Endodermal cell (in vitro differentiated cells): ENCODE measurements at regions not wholly inside any gene's neighbourhood (a gene's known extent, or its start where the extent isn't known, plus 50 kb on each side); places are given as distances from the start of the nearest gene placed in this dataset.

Experiments used
- DNase-seq: peaks from one replicate; pipeline ENCODE4 v3.0.0-alpha.2; 2017
- H3K27ac ChIP-seq: 2 replicates; pipeline ENCODE4 v1.5.1; 2013; ENCODE audit warnings: mild to moderate bottlenecking, low read depth, low read length, moderate library complexity
- H3K27me3 ChIP-seq: 2 replicates; pipeline ENCODE4 v1.6.1; 2013; ENCODE audit warnings: mild to moderate bottlenecking, low read length, moderate library complexity; ENCODE audit not compliant: insufficient read depth, control insufficient read depth, poor library complexity, severe bottlenecking
- H3K36me3 ChIP-seq: 2 replicates; pipeline ENCODE4 v1.7.0; 2013; ENCODE audit warnings: mild to moderate bottlenecking, low read length, moderate library complexity; ENCODE audit not compliant: control insufficient read depth, insufficient read depth
- H3K4me1 ChIP-seq: one replicate; pipeline ENCODE4 v1.7.0; 2013; ENCODE audit warnings: low read length; ENCODE audit not compliant: control insufficient read depth, insufficient read depth
- H3K4me3 ChIP-seq: 2 replicates; pipeline ENCODE4 v1.5.1; 2013; ENCODE audit warnings: mild to moderate bottlenecking, low read length, moderate library complexity
- H3K9ac ChIP-seq: 2 replicates; pipeline ENCODE4 v1.6.1; 2013; ENCODE audit warnings: mild to moderate bottlenecking, low read length, moderate library complexity; ENCODE audit not compliant: poor library complexity, severe bottlenecking; ENCODE audit errors: extremely low read depth
- H3K9me3 ChIP-seq: 2 replicates; pipeline ENCODE4 v1.6.1; 2013; ENCODE audit warnings: mild to moderate bottlenecking, low read length, moderate library complexity; ENCODE audit not compliant: control insufficient read depth
- H3K27ac Mint-ChIP-seq: 2 replicates; pipeline ENCODE4 v1.8.0; 2020; ENCODE audit warnings: mixed read lengths
- H3K27me3 Mint-ChIP-seq: 2 replicates; pipeline ENCODE4 v1.8.0; 2021; ENCODE audit warnings: mild to moderate bottlenecking, mixed read lengths; ENCODE audit not compliant: insufficient read depth
- H3K36me3 Mint-ChIP-seq: 2 replicates; pipeline ENCODE4 v1.8.0; 2020; ENCODE audit warnings: low read depth, mixed read lengths
- H3K4me1 Mint-ChIP-seq: 2 replicates; pipeline ENCODE4 v1.8.0; 2020; ENCODE audit warnings: mixed read lengths
- H3K4me3 Mint-ChIP-seq: 2 replicates; pipeline ENCODE4 v1.8.0; 2020; ENCODE audit warnings: mild to moderate bottlenecking, moderate library complexity, mixed read lengths
- H3K9me3 Mint-ChIP-seq: 2 replicates; pipeline ENCODE4 v1.8.0; 2020; ENCODE audit warnings: mild to moderate bottlenecking, mixed read lengths
- CTCF ChIP-seq: fragments of 200-600 bp; sonication (generic); conservative IDR thresholded peaks from 2 replicates; pipeline ENCODE4 v1.5.0; 2021; ENCODE audit warnings: antibody characterized with exemption, mild to moderate bottlenecking
- WGBS, 2 experiments: methylation state at CpG; one replicate each; pipeline versions ENCODE4 v1.1.5 to v1.1.7; 2013; ENCODE audit warnings: missing lambda C conversion rate in 2 of 2, mixed read lengths in 1 of 2; ENCODE audit not compliant: insufficient coverage in 1 of 2, insufficient read length in 1 of 2; 5-methylcytosine and 5-hydroxymethylcytosine counted together

DNA sequence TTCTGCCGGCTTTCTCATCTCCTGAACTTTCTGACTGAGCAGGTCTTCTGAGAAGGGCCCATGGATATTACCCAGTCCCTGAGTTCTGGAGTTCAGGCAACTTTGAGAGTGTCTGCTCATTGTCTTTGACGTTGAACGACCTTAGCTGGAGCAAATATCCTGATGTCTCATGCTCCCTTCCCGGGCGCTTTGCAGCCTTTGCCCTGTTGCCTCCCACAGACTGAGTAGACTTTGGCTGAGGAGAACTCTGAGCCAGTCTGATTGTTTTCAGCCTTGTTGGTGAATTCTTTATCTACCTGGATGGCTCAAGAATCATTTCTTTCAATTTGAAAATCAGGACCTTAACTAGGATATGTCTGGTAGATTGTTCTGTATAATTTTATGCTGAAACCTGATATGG, 353.7 kb downstream of the GLRX3 start:
- TF ChIP-seq CTCF, result no peak
- Histone ChIP-seq H3K4me3 (no peak overlapping the region), H3K9ac (no peak overlapping the region), H3K9me3 (no peaks in the 10 kb centered on the region), H3K4me1 (no peaks in the 10 kb centered on the region), H3K36me3 (no peaks in the 10 kb centered on the region), H3K27ac (no peak overlapping the region), H3K27me3 (no peaks in the 10 kb centered on the region)
- WGBS, 2 experiments, result 88 to 89% methylated on average over 5 of the region's 5 CpGs
- H3K4me3 Mint-ChIP-seq, result no peak overlapping the region
- DNase-seq, result no peak
- H3K36me3 Mint-ChIP-seq, result no peaks in the 10 kb centered on the region
- no peak overlapping the region for H3K27ac Mint-ChIP-seq
- H3K9me3 Mint-ChIP-seq, result no peaks in the 10 kb centered on the region
- peaks cover 14% of the 10 kb centered on the region for H3K4me1 Mint-ChIP-seq
- no peaks in the 10 kb centered on the region for H3K27me3 Mint-ChIP-seq

- Histone ChIP-seq H3K4me3 (no peak overlapping the region), H3K9me3 (no peaks in the 10 kb centered on the region), H3K27me3 (no peaks in the 10 kb centered on the region), H3K4me1 (no peaks in the 10 kb centered on the region), H3K36me3 (no peaks in the 10 kb centered on the region), H3K27ac (no peak overlapping the region), H3K9ac (no peak overlapping the region)
- no peaks in the 10 kb centered on the region for H3K36me3 Mint-ChIP-seq
- no peak overlapping the region for H3K27ac Mint-ChIP-seq
- H3K9me3 Mint-ChIP-seq, result no peaks in the 10 kb centered on the region
- no peak overlapping the region for H3K4me3 Mint-ChIP-seq
- H3K4me1 Mint-ChIP-seq, result peaks cover 14% of the 10 kb centered on the region
- WGBS, 2 experiments, result 86 to 90% methylated on average over 1 to 5 of the region's 5 CpGs
- no peak for DNase-seq
- no peaks in the 10 kb centered on the region for H3K27me3 Mint-ChIP-seq
- TF ChIP-seq CTCF, result no peak
These were observed 355.0 kb downstream of the GLRX3 start for GRCh38 chr10:130491011-130491692.

- Histone ChIP-seq H3K9me3 (no peaks in the 10 kb centered on the region), H3K4me3 (no peak overlapping the region), H3K27ac (no peak overlapping the region), H3K9ac (no peak overlapping the region), H3K27me3 (no peaks in the 10 kb centered on the region), H3K36me3 (no peaks in the 10 kb centered on the region), H3K4me1 (no peaks in the 10 kb centered on the region)
- Mint-ChIP-seq H3K4me3 (no peak overlapping the region), H3K36me3 (no peaks in the 10 kb centered on the region), H3K4me1 (peaks cover 14% of the 10 kb centered on the region), H3K27me3 (no peaks in the 10 kb centered on the region), H3K9me3 (no peaks in the 10 kb centered on the region), H3K27ac (no peak overlapping the region)
- TF ChIP-seq CTCF, result no peak
- 91 to 92% methylated on average over 7 of the region's 7 CpGs for WGBS, 2 experiments
- no peak for DNase-seq
These were observed 355.5 kb downstream of the GLRX3 start for GRCh38 chr10:130491693-130492050.
